ENCODE measurements at regions not wholly inside any gene's neighbourhood (a gene's known extent, or its start where the extent isn't known, plus 50 kb on each side); places are given as distances from the start of the nearest gene placed in this dataset.
A peak's percentile ranks its signal among the peaks of the same experiment; 100 is the strongest.

DNA sequence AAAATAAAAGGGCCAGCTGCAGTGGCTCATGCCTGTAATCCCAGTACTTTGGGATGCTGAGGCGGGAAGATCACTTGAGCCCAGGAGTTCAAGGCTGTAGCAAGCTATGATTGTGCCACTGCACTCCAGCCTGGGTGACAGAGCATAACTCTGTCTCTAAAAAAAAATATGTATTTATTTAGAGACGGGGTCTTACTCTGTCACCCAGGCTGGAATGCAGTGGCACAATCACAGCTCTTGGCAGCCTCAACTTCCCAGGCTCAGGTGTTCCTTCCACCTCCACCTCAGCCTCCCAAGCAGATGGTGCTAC, 179.3 kb upstream of the ATF7IP start:
- H3K36me3 ChIP-seq (replicated peaks; ENCODE audit: low read depth, low read length): peaks cover 4% of the 10 kb centered on the region
- H3K27ac ChIP-seq (ENCODE audit: low read length): peak overlapping the region; percentile 86
- no peaks in the 10 kb centered on the region for H4K20me1 ChIP-seq (ENCODE audit: insufficient read depth, low read length)
- H2AFZ ChIP-seq (ENCODE audit: low read depth, low read length): no peak overlapping the region
- peak overlapping the region; percentile 59; the same call in 1 of the 2 replicates for H3K4me3 ChIP-seq (ENCODE audit: low read length)
- H3K4me2 ChIP-seq (ENCODE audit: low read length): peak overlapping the region; percentile 67
- no peaks in the 10 kb centered on the region for H3K79me2 ChIP-seq (ENCODE audit: low read length)
- peak overlapping the region; percentile 54 for H3K9ac ChIP-seq (ENCODE audit: low read length)
- no peaks in the 10 kb centered on the region for H3K27me3 ChIP-seq (ENCODE audit: low read depth, low read length)
- TF ChIP-seq, protein P1, sequence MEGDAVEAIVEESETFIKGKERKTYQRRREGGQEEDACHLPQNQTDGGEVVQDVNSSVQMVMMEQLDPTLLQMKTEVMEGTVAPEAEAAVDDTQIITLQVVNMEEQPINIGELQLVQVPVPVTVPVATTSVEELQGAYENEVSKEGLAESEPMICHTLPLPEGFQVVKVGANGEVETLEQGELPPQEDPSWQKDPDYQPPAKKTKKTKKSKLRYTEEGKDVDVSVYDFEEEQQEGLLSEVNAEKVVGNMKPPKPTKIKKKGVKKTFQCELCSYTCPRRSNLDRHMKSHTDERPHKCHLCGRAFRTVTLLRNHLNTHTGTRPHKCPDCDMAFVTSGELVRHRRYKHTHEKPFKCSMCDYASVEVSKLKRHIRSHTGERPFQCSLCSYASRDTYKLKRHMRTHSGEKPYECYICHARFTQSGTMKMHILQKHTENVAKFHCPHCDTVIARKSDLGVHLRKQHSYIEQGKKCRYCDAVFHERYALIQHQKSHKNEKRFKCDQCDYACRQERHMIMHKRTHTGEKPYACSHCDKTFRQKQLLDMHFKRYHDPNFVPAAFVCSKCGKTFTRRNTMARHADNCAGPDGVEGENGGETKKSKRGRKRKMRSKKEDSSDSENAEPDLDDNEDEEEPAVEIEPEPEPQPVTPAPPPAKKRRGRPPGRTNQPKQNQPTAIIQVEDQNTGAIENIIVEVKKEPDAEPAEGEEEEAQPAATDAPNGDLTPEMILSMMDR (IDR thresholded peaks at IDR 0.05; ENCODE audit: low read depth, low read length): no peak
- no peak for TF ChIP-seq EZH2phosphoT487 (IDR thresholded peaks at IDR 0.05; ENCODE audit: low read depth)
- H3K9me3 ChIP-seq (ENCODE audit: insufficient read depth, low read length): peaks cover 6% of the 10 kb centered on the region; the same call in 1 of the 2 replicates
- peaks cover 44% of the 10 kb centered on the region for H3K4me1 ChIP-seq (ENCODE audit: low read length)

DNA sequence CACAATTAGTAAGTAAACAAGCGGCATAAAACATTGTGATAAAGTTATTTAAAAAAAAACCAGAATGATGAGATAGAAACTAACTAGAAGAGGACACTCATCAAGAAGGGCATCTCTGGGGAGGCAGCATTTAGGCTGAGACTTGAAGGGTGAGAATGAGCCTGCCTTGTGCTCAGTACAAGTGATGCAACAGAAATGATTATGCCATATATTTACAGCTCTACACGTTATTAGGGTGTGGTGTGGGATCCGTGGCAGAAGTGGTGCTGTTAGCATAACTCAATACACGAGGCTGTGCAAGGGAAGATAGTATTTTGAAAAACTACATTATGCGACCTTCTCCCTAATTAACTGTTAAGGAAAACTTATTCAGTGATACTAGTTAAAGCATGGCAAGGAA, 178.5 kb upstream of the ATF7IP start:
- TF ChIP-seq EZH2phosphoT487 (IDR thresholded peaks at IDR 0.05; ENCODE audit: low read depth): no peak
- TF ChIP-seq, protein P1 (IDR thresholded peaks at IDR 0.05; ENCODE audit: low read depth, low read length): no peak
- Histone ChIP-seq H4K20me1 (ENCODE audit: insufficient read depth, low read length) (no peaks in the 10 kb centered on the region), H3K36me3 (replicated peaks; ENCODE audit: low read depth, low read length) (peaks cover 10% of the 10 kb centered on the region), H3K4me1 (ENCODE audit: low read length) (peaks cover 53% of the 10 kb centered on the region), H3K9me3 (ENCODE audit: insufficient read depth, low read length) (peaks cover 8% of the 10 kb centered on the region; the same call in 1 of the 2 replicates), H2AFZ (ENCODE audit: low read depth, low read length) (no peak overlapping the region), H3K4me2 (ENCODE audit: low read length) (no peak overlapping the region), H3K9ac (ENCODE audit: low read length) (no peak overlapping the region), H3K4me3 (ENCODE audit: low read length) (no peak overlapping the region), H3K27ac (ENCODE audit: low read length) (no peak overlapping the region), H3K79me2 (ENCODE audit: low read length) (no peaks in the 10 kb centered on the region), H3K27me3 (ENCODE audit: low read depth, low read length) (no peaks in the 10 kb centered on the region)

DNA sequence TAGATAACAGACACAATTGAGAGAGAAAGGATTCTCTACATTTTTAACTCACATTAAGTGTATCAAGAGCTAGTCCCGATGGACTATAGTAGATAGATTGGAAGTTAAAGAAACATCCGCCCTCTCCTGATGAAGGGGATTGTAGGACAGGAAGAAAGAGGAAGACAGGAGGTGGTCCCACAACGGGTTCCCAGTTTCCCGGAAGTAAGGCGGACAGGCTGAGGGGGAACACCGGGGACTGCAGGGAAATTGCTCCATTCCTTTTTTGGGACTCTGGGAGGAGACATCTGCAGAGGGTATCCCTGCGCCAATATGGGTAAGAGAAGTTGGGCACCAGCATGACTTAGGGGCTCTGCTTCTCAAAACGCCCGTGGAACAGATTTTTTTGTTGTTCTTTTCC, 177.5 kb upstream of the ATF7IP start:
- Histone ChIP-seq H3K9me3 (ENCODE audit: insufficient read depth, low read length) (peaks cover 8% of the 10 kb centered on the region; the same call in 1 of the 2 replicates), H3K4me2 (ENCODE audit: low read length) (no peak overlapping the region), H3K79me2 (ENCODE audit: low read length) (no peaks in the 10 kb centered on the region), H3K36me3 (replicated peaks; ENCODE audit: low read depth, low read length) (peaks cover 12% of the 10 kb centered on the region), H4K20me1 (ENCODE audit: insufficient read depth, low read length) (no peaks in the 10 kb centered on the region), H3K27ac (ENCODE audit: low read length) (no peak overlapping the region), H3K9ac (ENCODE audit: low read length) (no peak overlapping the region), H3K4me3 (ENCODE audit: low read length) (no peak overlapping the region), H3K27me3 (ENCODE audit: low read depth, low read length) (no peaks in the 10 kb centered on the region), H2AFZ (ENCODE audit: low read depth, low read length) (no peak overlapping the region), H3K4me1 (ENCODE audit: low read length) (peaks cover 56% of the 10 kb centered on the region)
- TF ChIP-seq EZH2phosphoT487 (IDR thresholded peaks at IDR 0.05; ENCODE audit: low read depth): no peak
- TF ChIP-seq, protein P1 (IDR thresholded peaks at IDR 0.05; ENCODE audit: low read depth, low read length): no peak

DNA sequence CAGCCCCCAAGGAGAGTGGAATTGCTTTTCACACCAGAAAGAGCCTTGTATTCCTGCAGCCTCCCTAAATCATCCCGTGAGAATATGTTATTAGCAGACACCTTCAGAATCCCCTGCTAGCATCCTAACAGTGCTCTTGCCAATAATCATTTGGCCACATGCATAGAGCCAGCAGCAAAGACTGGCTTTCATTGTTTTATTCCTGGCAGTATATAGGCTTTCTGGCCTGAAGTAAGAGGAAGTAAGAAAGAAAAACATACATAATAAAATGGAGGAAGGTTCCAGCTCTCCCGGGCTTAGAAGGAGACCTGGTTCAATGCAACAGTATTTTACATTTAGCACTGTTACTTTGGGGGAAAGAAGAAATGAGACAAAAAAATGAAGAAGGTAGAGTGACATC, 176.7 kb upstream of the ATF7IP start:
- TF ChIP-seq, protein P1 (IDR thresholded peaks at IDR 0.05; ENCODE audit: low read depth, low read length): no peak
- TF ChIP-seq EZH2phosphoT487 (IDR thresholded peaks at IDR 0.05; ENCODE audit: low read depth): no peak
- Histone ChIP-seq H3K9ac (ENCODE audit: low read length) (no peak overlapping the region), H3K4me1 (ENCODE audit: low read length) (peaks cover 56% of the 10 kb centered on the region), H4K20me1 (ENCODE audit: insufficient read depth, low read length) (no peaks in the 10 kb centered on the region), H2AFZ (ENCODE audit: low read depth, low read length) (peak overlapping the region; percentile 78), H3K9me3 (ENCODE audit: insufficient read depth, low read length) (peaks cover 8% of the 10 kb centered on the region; the same call in 1 of the 2 replicates), H3K27ac (ENCODE audit: low read length) (no peak overlapping the region), H3K79me2 (ENCODE audit: low read length) (no peaks in the 10 kb centered on the region), H3K36me3 (replicated peaks; ENCODE audit: low read depth, low read length) (peaks cover 12% of the 10 kb centered on the region), H3K4me3 (ENCODE audit: low read length) (no peak overlapping the region), H3K4me2 (ENCODE audit: low read length) (peak overlapping the region; percentile 29; the same call in 1 of the 2 replicates), H3K27me3 (ENCODE audit: low read depth, low read length) (no peaks in the 10 kb centered on the region)

Measured in OCI-LY3 (cell line).